SJCRH30 (cell line): ENCODE measurements at regions not wholly inside any gene's neighbourhood (a gene's known extent, or its start where the extent isn't known, plus 50 kb on each side); places are given as distances from the start of the nearest gene placed in this dataset.

Experiments used
- DNase-seq, 2 experiments: peaks; one replicate each; pipeline ENCODE4 v3.0.0-alpha.2; 2015 to 2020
- H3K27ac ChIP-seq: fragments of 250-450 bp; sonication (Bioruptor Pico); 2 replicates; pipeline ENCODE4 v1.5.1; 2020; ENCODE audit warnings: mild to moderate bottlenecking, moderate library complexity
- H3K27me3 ChIP-seq: fragments of 250-450 bp; sonication (Bioruptor Pico); 2 replicates; pipeline ENCODE4 v1.5.1; 2020; ENCODE audit warnings: mild to moderate bottlenecking, moderate library complexity
- H3K36me3 ChIP-seq: fragments of 250-450 bp; sonication (Bioruptor Pico); 2 replicates; pipeline ENCODE4 v1.5.1; 2020; ENCODE audit warnings: mild to moderate bottlenecking, moderate library complexity
- H3K4me1 ChIP-seq: fragments of 250-450 bp; sonication (Bioruptor Pico); 2 replicates; pipeline ENCODE4 v1.5.1; 2020; ENCODE audit warnings: mild to moderate bottlenecking, moderate library complexity
- H3K4me3 ChIP-seq: fragments of 250-450 bp; sonication (Bioruptor Pico); 2 replicates; pipeline ENCODE4 v1.5.1; 2020; ENCODE audit warnings: mild to moderate bottlenecking, moderate library complexity
- H3K9me3 ChIP-seq: fragments of 250-450 bp; sonication (Bioruptor Pico); replicated peaks from 2 replicates; pipeline ENCODE4 v1.5.1; 2020; ENCODE audit warnings: mild to moderate bottlenecking, moderate library complexity

DNA sequence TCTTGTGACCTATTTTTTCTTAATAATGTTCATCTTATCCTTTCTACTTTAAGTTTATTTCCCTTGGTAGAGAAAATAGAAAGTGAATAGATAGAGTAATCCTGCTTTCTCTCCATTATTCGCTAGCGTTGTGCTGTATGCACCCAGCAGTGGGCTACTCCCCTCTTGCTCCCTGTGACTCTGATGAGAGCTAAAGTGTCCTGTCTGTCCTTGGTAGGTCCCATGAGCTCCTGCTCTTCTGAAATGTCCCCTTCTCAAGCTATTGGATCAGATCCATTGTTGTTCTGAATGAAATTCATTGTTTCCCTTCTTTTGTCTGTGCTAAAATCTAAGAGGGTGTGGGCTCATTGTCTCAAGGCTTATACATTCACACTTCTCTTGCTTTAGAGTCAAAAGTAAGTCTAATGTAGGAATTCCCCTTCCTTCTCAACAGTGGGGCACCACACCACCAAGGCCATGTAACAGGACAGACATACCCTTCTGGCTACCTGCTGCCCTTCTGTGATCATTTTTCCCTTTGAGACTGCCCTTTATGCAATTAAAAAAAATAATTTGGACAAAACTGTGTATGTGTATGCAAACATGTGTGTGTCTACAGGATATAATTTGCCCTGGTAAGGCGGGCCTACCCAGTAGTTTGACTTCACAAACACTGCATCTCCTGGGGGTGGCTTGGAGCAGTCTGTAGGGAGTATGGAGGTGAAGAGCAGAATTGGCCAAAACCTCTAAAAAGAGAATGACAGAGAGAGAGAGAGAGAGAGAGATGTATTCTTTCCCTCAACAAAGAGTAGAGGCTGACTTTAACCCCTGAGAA lies 167.0 kb upstream of the MYLIP start:
- H3K9me3 ChIP-seq = no peaks in the 10 kb centered on the region
- H3K27ac ChIP-seq = no peak overlapping the region
- H3K27me3 ChIP-seq = no peaks in the 10 kb centered on the region
- no peaks in the 10 kb centered on the region for H3K4me1 ChIP-seq
- no peak overlapping the region for H3K4me3 ChIP-seq
- H3K36me3 ChIP-seq = no peaks in the 10 kb centered on the region
- no peak for DNase-seq

- Histone ChIP-seq H3K9me3 (no peaks in the 10 kb centered on the region), H3K36me3 (no peaks in the 10 kb centered on the region), H3K27me3 (no peaks in the 10 kb centered on the region), H3K4me3 (no peak overlapping the region), H3K4me1 (no peaks in the 10 kb centered on the region), H3K27ac (no peak overlapping the region)
- DNase-seq = no peak
Measured at GRCh38 chr6:15960740-15961634, 167.9 kb upstream of the MYLIP start.

DNA sequence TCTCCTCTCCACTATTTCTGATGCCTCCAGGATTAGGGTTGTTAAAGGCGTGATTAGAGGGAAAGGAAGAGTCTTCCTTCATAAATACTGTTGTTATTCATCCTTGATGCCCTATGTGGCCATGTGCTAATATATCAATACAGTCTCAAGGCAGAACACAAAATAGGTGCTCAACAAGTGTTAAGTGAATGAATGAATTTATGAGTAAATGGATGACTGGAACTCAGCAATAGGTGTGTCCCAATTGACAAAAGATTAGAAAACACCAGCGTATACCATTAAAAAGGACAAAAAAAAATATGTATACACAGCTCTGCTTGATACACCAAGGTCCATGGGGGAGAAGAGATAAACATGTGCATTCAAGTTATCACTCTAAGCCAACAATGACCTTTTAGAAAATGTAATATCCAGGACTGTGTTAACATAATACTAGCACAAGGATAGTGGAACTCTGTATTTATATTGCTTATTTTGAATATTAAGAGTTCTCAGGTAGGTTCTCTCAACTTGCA lies 171.2 kb upstream of the MYLIP start:
- DNase-seq = no peak
- H3K4me1 ChIP-seq = no peaks in the 10 kb centered on the region; the same call in 1 of the 2 replicates
- H3K9me3 ChIP-seq = no peaks in the 10 kb centered on the region

DNA sequence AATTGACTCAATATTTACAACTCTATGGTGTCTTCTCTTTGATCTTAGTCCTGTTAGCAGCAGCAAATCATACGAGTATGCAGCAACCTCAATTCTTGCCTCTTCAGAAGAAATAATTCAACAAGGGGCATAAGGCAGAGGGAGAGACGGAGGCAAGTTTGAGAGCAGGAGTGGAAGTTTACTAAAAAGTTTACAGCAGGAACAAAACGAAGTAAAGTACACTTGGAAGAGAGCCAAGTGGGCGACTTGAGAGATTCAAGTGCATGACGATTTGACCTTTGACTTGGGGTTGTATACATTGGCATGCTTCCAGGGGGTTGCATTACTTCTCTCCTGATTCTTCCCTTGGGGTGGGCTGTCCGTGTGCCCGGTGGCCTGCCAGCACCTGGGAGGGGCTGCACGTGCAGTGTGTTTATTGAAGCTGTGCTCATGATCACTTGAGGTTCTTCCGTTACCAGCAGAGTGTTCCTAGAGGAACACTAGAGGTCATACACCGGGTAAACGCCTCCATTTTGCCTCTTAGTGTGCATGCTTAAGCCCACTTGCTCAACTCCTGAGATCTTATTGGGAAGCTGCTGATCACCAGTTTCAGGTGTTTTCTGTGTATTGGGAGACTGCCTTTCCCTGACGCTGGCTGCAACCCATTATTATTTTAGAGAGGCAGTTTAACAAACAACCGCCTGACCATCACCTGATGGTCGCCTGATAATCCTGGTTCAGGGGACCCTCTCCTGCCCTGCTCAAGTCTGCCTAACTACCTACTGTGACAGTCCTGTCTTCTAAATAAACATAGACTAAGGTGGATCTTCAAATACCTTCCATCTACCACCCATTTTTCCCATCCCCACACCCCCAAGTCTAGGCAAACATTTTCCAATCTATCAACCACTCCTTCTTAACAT lies 172.4 kb upstream of the MYLIP start:
- no peaks in the 10 kb centered on the region; the same call in 1 of the 2 replicates for H3K4me1 ChIP-seq
- no peak overlapping the region for H3K4me3 ChIP-seq
- no peaks in the 10 kb centered on the region for H3K36me3 ChIP-seq
- peak; percentile 10 to 37 for DNase-seq
- no peak overlapping the region for H3K27ac ChIP-seq
- no peaks in the 10 kb centered on the region for H3K9me3 ChIP-seq
- H3K27me3 ChIP-seq = no peaks in the 10 kb centered on the region

More for the DNA sequence above, 171.2 kb upstream of the MYLIP start:
- no peaks in the 10 kb centered on the region for H3K27me3 ChIP-seq
- H3K4me3 ChIP-seq = no peak overlapping the region
- no peaks in the 10 kb centered on the region for H3K36me3 ChIP-seq
- no peak overlapping the region for H3K27ac ChIP-seq

GRCh38 chr6:15955484-15955883 lies 173.4 kb upstream of the MYLIP start:
- Histone ChIP-seq H3K27ac (no peak overlapping the region), H3K9me3 (no peaks in the 10 kb centered on the region), H3K36me3 (no peaks in the 10 kb centered on the region), H3K4me3 (no peak overlapping the region), H3K4me1 (no peaks in the 10 kb centered on the region; the same call in 1 of the 2 replicates), H3K27me3 (no peaks in the 10 kb centered on the region)
- DNase-seq = no peak

- Histone ChIP-seq H3K4me1 (peaks cover 4% of the 10 kb centered on the region; the same call in 1 of the 2 replicates), H3K4me3 (no peak overlapping the region), H3K27me3 (no peaks in the 10 kb centered on the region), H3K36me3 (no peaks in the 10 kb centered on the region), H3K27ac (no peak overlapping the region), H3K9me3 (no peaks in the 10 kb centered on the region)
- DNase-seq = no peak
Measured at GRCh38 chr6:15953152-15953880, 175.6 kb upstream of the MYLIP start.

DNA sequence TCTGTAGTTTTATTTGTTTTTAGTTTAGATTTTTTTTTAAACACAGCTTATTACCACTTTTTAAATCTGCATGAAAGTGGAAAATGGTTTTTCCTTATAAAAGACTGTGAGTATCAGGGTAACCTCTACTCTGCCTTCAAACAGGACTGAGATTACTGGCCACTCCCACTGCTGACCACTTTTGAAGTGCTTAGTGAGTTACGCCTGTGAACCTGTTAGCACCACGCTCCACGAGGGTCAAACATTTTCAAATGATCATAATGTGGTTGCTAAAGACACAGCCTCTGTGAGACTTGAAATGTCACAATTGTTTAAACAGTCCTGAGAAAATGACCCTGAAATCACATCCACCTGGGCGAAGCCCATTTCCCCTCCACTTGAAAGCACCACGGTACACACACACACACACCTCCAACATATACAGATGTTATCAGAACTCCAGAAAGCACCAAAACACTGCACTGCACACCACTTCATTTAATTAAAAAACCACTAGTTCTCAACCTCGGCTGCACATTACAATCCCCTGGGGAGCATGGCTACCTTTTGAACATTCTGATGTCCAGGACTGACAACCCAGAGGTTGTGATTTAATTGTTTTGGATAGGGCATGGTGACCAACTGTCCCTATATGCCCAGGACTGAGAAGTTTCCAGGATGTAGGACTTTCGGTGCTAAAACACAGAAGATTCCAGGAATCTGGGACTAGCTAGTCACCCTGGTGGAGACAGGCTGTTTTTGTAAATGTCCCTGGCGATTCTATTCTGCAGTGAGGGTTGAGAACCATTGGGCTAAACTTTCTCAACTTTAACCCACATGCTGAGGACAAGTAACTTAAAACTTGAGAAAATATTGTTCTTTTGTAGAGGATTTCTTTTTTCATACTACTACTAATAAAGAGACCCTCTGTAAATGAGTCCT lies 176.4 kb upstream of the MYLIP start:
- H3K4me3 ChIP-seq = no peak overlapping the region
- H3K4me1 ChIP-seq = peaks cover 5% of the 10 kb centered on the region
- no peak overlapping the region for H3K27ac ChIP-seq
- no peak for DNase-seq
- no peaks in the 10 kb centered on the region for H3K36me3 ChIP-seq
- H3K27me3 ChIP-seq = no peaks in the 10 kb centered on the region
- H3K9me3 ChIP-seq = no peaks in the 10 kb centered on the region

GRCh38 chr6:15950962-15951569 lies 177.8 kb upstream of the MYLIP start:
- DNase-seq = no peak
- H3K27me3 ChIP-seq = no peaks in the 10 kb centered on the region
- H3K9me3 ChIP-seq = no peaks in the 10 kb centered on the region
- H3K36me3 ChIP-seq = no peaks in the 10 kb centered on the region
- no peak overlapping the region for H3K4me3 ChIP-seq
- H3K4me1 ChIP-seq = peaks cover 15% of the 10 kb centered on the region
- H3K27ac ChIP-seq = no peak overlapping the region

DNA sequence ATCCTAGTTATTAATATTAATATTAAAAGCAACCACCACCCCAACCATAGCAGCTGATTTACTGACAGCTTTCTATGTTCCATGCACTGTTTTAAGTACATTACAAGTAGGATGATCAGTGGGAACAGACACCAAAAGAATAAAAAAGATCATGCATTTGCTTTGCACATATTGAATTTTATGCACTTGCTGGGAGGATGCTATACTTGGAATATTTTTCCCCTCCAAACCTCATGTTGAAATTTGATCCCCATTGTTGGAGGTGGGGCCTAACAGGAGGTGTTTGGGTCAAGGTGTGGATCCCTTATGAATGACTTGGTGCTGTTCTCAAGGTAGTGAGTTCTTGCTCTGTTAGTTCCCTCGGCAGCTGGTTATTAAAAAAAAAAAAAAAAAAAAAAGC lies 178.9 kb upstream of the MYLIP start:
- peaks cover 15% of the 10 kb centered on the region for H3K4me1 ChIP-seq
- DNase-seq = no peak
- no peaks in the 10 kb centered on the region for H3K36me3 ChIP-seq

DNA sequence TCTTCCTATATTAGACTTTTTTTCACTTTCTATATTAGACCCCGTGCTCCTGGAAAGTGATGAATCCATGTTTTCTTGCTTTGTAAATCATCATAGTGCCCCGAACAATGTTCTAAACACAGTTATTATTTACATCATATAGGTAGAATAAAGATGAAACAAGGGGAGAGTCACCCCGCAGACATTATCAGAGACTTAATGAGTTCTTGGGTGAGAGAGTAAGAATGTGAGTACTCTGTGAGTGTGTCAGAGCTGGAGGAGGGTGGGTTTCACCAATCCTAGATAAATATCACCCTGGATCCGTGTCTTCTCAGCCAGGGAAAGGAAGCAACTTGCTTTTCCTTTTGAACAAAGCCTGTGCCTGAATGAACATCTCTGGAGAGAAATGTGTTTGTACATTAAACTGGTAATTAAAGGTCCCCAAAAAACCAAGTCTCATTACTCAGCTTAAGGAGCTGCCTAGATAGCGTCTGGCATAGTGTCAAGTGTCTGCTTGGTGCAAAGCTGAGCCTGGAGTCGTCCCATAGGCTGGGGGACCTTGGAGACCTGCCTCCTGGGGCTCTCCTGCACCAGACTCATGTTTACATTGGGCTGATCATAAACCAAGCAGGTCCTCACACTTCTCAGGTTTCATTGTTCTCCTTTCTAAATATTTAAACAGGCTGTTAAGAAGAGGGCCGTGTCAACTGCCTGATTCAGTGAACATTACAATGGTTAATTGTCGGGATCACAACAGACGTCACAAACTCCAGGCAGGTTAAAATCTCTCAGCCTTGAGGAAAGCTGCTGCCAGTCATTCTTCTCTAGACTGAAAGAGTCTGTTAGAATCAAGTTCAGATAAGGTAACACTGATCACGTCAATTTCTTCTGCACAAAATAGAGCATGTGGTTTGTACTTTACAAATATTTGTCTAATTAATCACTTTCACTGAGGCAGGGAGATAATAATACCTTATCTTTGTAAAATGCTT lies 179.7 kb upstream of the MYLIP start:
- H3K27me3 ChIP-seq = no peaks in the 10 kb centered on the region
- no peaks in the 10 kb centered on the region for H3K36me3 ChIP-seq
- DNase-seq = peak; percentile 18 to 50
- no peak overlapping the region for H3K4me3 ChIP-seq
- H3K27ac ChIP-seq = no peak overlapping the region
- no peaks in the 10 kb centered on the region for H3K9me3 ChIP-seq
- H3K4me1 ChIP-seq = peaks cover 15% of the 10 kb centered on the region

More for the DNA sequence above, 178.9 kb upstream of the MYLIP start:
- H3K27me3 ChIP-seq = no peaks in the 10 kb centered on the region
- H3K9me3 ChIP-seq = no peaks in the 10 kb centered on the region
- no peak overlapping the region for H3K4me3 ChIP-seq
- no peak overlapping the region for H3K27ac ChIP-seq

- no peak for DNase-seq
- Histone ChIP-seq H3K4me3 (no peak overlapping the region), H3K27me3 (no peaks in the 10 kb centered on the region), H3K36me3 (no peaks in the 10 kb centered on the region), H3K4me1 (peaks cover 15% of the 10 kb centered on the region), H3K9me3 (no peaks in the 10 kb centered on the region), H3K27ac (no peak overlapping the region)
Measured at GRCh38 chr6:15947923-15948322, 181.0 kb upstream of the MYLIP start.

DNA sequence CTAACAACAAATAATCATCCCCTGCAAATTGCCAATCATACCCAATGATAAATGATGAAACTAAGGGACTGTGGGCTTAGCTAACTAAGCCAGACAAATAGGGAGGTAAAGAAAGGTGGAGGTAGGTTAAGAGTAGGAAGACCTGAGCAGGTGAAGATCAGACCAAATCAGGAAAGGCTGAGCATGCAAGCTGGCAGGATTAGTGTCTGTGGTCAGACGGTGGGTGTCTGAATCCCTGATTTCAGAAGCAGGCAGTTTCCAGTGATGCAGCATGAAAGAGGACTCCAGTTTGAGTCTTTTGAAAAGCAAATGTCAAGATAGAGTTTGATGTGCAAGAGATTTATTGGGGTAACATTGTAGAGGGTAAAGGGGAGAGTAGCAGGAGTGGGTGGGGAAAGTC lies 181.4 kb upstream of the MYLIP start:
- H3K4me1 ChIP-seq = peaks cover 15% of the 10 kb centered on the region
- no peaks in the 10 kb centered on the region for H3K36me3 ChIP-seq
- no peak overlapping the region for H3K4me3 ChIP-seq
- DNase-seq = no peak
- no peaks in the 10 kb centered on the region for H3K27me3 ChIP-seq
- H3K9me3 ChIP-seq = no peaks in the 10 kb centered on the region
- H3K27ac ChIP-seq = peak overlapping the region; percentile 27; the same call in 1 of the 2 replicates
